ENCODE measurements at regions not wholly inside any gene's neighbourhood (a gene's known extent, or its start where the extent isn't known, plus 50 kb on each side); places are given as distances from the start of the nearest gene placed in this dataset.

GRCh38 chr2:200189964-200190363, 116.5 kb upstream of the SPATS2L start:
- no peaks in the 10 kb centered on the region for H3K4me1 ChIP-seq
- H3K9me3 ChIP-seq: peaks cover 0 to 6% (median 0%) of the 10 kb centered on the region in 12 donors
- H3K27ac ChIP-seq: no peak overlapping the region
- no peak for TF ChIP-seq CTCF (IDR thresholded peaks at IDR 0.05)
- TF ChIP-seq POLR2A (IDR thresholded peaks at IDR 0.05): no peak
- intact Hi-C loops (cut with DNase I): no loop called here
- no peak overlapping the region for H3K4me3 ChIP-seq
- 39 to 56% (median 50%) methylated on average over 2 of the region's 2 CpGs for whole genome bisulfite sequencing, 4 donors
- peaks cover 0 to 9% (median 0%) of the 10 kb centered on the region in 9 donors for H3K27me3 ChIP-seq
- ATAC-seq (no peak), DNase-seq (no peak)
- H3K36me3 ChIP-seq: no peaks in the 10 kb centered on the region

- Histone ChIP-seq H3K27me3 (no peaks in the 10 kb centered on the region), H3K9me3 (no peaks in the 10 kb centered on the region), H3K4me3 (no peak overlapping the region), H3K27ac (no peak overlapping the region), H3K4me1 (no peaks in the 10 kb centered on the region), H3K36me3 (no peaks in the 10 kb centered on the region)
- no peak for ATAC-seq
- no peak for DNase-seq
- TF ChIP-seq POLR2A (IDR thresholded peaks at IDR 0.05) (no peak), CTCF (IDR thresholded peaks at IDR 0.05) (no peak)
- intact Hi-C loops (cut with DNase I): no loop called here
- WGBS, 4 donors: 73 to 84% (median 80%) methylated on average over 3 of the region's 3 CpGs
Observed at GRCh38 chr2:200193331-200193730, 113.2 kb upstream of the SPATS2L start.

- no peak for ATAC-seq
- no peaks in the 10 kb centered on the region for H3K4me1 ChIP-seq
- no peak for DNase-seq
- no peaks in the 10 kb centered on the region for H3K9me3 ChIP-seq
- intact Hi-C loops (cut with DNase I): no loop called here
- H3K27ac ChIP-seq: no peak overlapping the region
- no peaks in the 10 kb centered on the region for H3K27me3 ChIP-seq
- 82 to 86% (median 85%) methylated on average over 5 of the region's 5 CpGs for WGBS, 4 donors
- no peak overlapping the region for H3K4me3 ChIP-seq
- H3K36me3 ChIP-seq: no peaks in the 10 kb centered on the region
- no peak for TF ChIP-seq CTCF (IDR thresholded peaks at IDR 0.05)
- TF ChIP-seq POLR2A (IDR thresholded peaks at IDR 0.05): no peak
Observed at GRCh38 chr2:200193791-200194190, 112.7 kb upstream of the SPATS2L start.

GRCh38 chr2:200194746-200195145, 111.7 kb upstream of the SPATS2L start:
- Histone ChIP-seq H3K4me3 (no peak overlapping the region), H3K36me3 (no peaks in the 10 kb centered on the region), H3K27me3 (no peaks in the 10 kb centered on the region), H3K27ac (no peak overlapping the region), H3K4me1 (peaks cover 0 to 6% (median 0%) of the 10 kb centered on the region in 12 donors), H3K9me3 (no peaks in the 10 kb centered on the region)
- DNase-seq (no peak), ATAC-seq (no peak)
- TF ChIP-seq POLR2A (IDR thresholded peaks at IDR 0.05) (no peak), CTCF (IDR thresholded peaks at IDR 0.05) (no peak)
- WGBS, 4 donors: 82 to 83% (median 82%) methylated on average over 4 of the region's 4 CpGs
- intact Hi-C loops (cut with DNase I): no loop called here
